OCI-LY1 (cell line): ENCODE measurements at regions not wholly inside any gene's neighbourhood (a gene's known extent, or its start where the extent isn't known, plus 50 kb on each side); places are given as distances from the start of the nearest gene placed in this dataset.

Experiments
- EZH2 ChIP-seq: fragments of 200-600 bp; sonication (generic), shearing (Covaris generic); IDR thresholded peaks from 2 replicates; pipeline ENCODE4 v1.8.0; 2017; ENCODE audit warnings: borderline replicate concordance, mixed run types, mild to moderate bottlenecking, antibody characterized with exemption, low read length, moderate library complexity, mixed read lengths
- TF ChIP-seq, protein P1 (sequence below): fragments of 200-600 bp; sonication (generic), shearing (Covaris generic); IDR thresholded peaks from 2 replicates; pipeline ENCODE4 v1.5.1; 2017; ENCODE audit warnings: mild to moderate bottlenecking, antibody characterized with exemption, low read length, moderate library complexity, mixed read lengths

DNA sequence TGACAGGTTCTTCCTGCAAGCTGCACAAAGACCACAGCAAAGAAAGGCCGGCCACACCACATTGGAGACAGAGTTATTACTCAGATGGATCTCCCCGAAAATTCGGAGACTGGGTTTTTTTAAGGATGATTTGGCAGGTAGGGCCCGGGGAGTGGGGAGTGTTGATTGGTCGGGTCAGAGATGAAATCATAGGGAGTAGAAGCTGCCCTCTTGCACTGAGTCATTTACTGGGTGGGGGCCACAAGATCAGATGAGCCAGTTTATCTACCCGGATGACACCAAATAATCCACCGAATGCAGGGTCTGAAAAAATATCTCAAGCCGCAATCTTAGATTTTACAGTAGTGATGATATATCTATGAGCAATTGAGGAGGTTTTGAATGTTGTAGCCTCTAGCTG, 401.8 kb upstream of the FAT3 start:
- TF ChIP-seq, protein P1, sequence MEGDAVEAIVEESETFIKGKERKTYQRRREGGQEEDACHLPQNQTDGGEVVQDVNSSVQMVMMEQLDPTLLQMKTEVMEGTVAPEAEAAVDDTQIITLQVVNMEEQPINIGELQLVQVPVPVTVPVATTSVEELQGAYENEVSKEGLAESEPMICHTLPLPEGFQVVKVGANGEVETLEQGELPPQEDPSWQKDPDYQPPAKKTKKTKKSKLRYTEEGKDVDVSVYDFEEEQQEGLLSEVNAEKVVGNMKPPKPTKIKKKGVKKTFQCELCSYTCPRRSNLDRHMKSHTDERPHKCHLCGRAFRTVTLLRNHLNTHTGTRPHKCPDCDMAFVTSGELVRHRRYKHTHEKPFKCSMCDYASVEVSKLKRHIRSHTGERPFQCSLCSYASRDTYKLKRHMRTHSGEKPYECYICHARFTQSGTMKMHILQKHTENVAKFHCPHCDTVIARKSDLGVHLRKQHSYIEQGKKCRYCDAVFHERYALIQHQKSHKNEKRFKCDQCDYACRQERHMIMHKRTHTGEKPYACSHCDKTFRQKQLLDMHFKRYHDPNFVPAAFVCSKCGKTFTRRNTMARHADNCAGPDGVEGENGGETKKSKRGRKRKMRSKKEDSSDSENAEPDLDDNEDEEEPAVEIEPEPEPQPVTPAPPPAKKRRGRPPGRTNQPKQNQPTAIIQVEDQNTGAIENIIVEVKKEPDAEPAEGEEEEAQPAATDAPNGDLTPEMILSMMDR = no peak
- no peak for TF ChIP-seq EZH2
